ENCODE measurements at regions not wholly inside any gene's neighbourhood (a gene's known extent, or its start where the extent isn't known, plus 50 kb on each side); places are given as distances from the start of the nearest gene placed in this dataset.

- TF ChIP-seq EZH2phosphoT487 (IDR thresholded peaks at IDR 0.05; ENCODE audit: insufficient read depth, low read depth) = no peak
- no peak for TF ChIP-seq EZH2 (IDR thresholded peaks at IDR 0.05; ENCODE audit: insufficient read depth, poor library complexity, severe bottlenecking)
Observed at GRCh38 chr5:38656568-38656967, 100.1 kb upstream of the LIFR start.
